ENCODE measurements at regions not wholly inside any gene's neighbourhood (a gene's known extent, or its start where the extent isn't known, plus 50 kb on each side); places are given as distances from the start of the nearest gene placed in this dataset.

DNA sequence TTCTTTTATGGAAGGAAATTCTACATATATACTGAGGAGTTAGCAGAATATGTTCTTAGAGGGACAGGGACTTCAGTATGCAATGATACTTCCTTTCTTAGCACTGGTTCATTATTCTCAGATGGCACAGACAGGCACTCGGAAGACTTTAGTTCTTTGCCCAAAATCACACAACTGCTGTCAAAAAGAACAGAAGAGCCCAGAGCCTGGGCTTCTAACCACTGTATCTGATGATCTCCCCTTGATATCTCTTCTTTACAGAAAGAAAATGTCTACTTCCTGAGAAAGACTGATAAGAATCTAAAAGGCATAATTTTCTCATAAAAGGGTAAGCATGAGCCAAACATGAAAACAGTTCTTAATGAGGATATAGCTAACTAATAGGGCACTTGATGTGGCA lies 2034.2 kb upstream of the PRR20A start:
- CTCF ChIA-PET (ENCODE audit: partially characterized antibody), result no interaction called here

More for the DNA sequence above, 2034.2 kb upstream of the PRR20A start:
- Histone ChIP-seq H3K79me2 (ENCODE audit: control insufficient read depth in 1 of 2, insufficient read depth in 2 of 2, low read length in 2 of 2) (no peaks in the 10 kb centered on the region), H3K4me1 (replicated peaks in 1 of 4; ENCODE audit: control insufficient read depth in 3 of 4, insufficient read depth in 4 of 4, low read length in 3 of 4) (no peaks in the 10 kb centered on the region), H2BK20ac (ENCODE audit: low read length) (no peak overlapping the region), H2BK15ac (ENCODE audit: low read length) (no peak overlapping the region), H3K27me3 (replicated peaks in 1 of 4; ENCODE audit: control insufficient read depth in 3 of 4, extremely low read depth in 1 of 4, insufficient read depth in 3 of 4, low read length in 3 of 4) (peaks cover 0 to 1% (median 0%) of the 10 kb centered on the region in 4 experiments; a peak in 1 of 7 replicates), H2BK5ac (ENCODE audit: low read depth, low read length) (no peak overlapping the region), H3K79me1 (ENCODE audit: low read depth, low read length) (no peaks in the 10 kb centered on the region), H4K8ac (ENCODE audit: extremely low read depth, insufficient read depth, low read length) (no peak overlapping the region), H3K56ac (replicated peaks; ENCODE audit: insufficient read length, low read depth, low read length) (no peak overlapping the region), H4K20me1 (replicated peaks in 1 of 2; ENCODE audit: control insufficient read depth in 1 of 2, insufficient read depth in 2 of 2, low read length in 2 of 2) (no peaks in the 10 kb centered on the region), H2BK12ac (ENCODE audit: low read depth, low read length) (no peak overlapping the region), H3K4me2 (ENCODE audit: insufficient read depth in 1 of 2, low read depth in 2 of 2, low read length in 2 of 2) (no peak overlapping the region), H3K23ac (ENCODE audit: insufficient read length) (no peak overlapping the region), H2BK120ac (replicated peaks; ENCODE audit: low read depth, low read length) (no peak overlapping the region), H3K9me3 (ENCODE audit: insufficient read depth in 2 of 2, low read depth in 1 of 2, low read length in 1 of 2) (no peaks in the 10 kb centered on the region), H3K14ac (ENCODE audit: insufficient read length) (no peak overlapping the region), H3K4me3 (ENCODE audit: extremely low read depth in 1 of 4, insufficient read depth in 2 of 4, low read depth in 3 of 4, low read length in 4 of 4) (no peak overlapping the region), H2AFZ (ENCODE audit: low read length) (no peak overlapping the region), H3K4ac (replicated peaks; ENCODE audit: insufficient read length, low read depth, low read length) (no peak overlapping the region), H4K91ac (replicated peaks; ENCODE audit: insufficient read length, low read length) (no peak overlapping the region), H4K5ac (ENCODE audit: insufficient read length, low read depth, low read length) (no peak overlapping the region), H3K18ac (ENCODE audit: extremely low read depth, low read length) (no peak overlapping the region), H3K36me3 (ENCODE audit: control insufficient read depth in 2 of 4, insufficient read depth in 4 of 4, low read length in 3 of 4) (no peaks in the 10 kb centered on the region; a peak in 1 of 8 replicates), H2AK5ac (ENCODE audit: low read depth, low read length) (no peak overlapping the region), H3K23me2 (ENCODE audit: low read depth, low read length) (no peaks in the 10 kb centered on the region; the same call in 1 of the 2 replicates), H3K9ac (replicated peaks in 1 of 4; ENCODE audit: extremely low read depth in 1 of 4, low read depth in 3 of 4, low read length in 3 of 4) (no peak overlapping the region), H3K27ac (ENCODE audit: low read depth, low read length) (no peak overlapping the region)
- FAIRE-seq (no peak), DNase-seq (ENCODE audit: low read depth in 1 of 2, low spot score in 2 of 2) (no peak)
- TF ChIP-seq EP300 (IDR thresholded peaks at IDR 0.05; ENCODE audit: borderline replicate concordance in 1 of 2, low read depth in 2 of 2, low read length in 2 of 2) (no peak), CTBP2 (IDR thresholded peaks at IDR 0.05; ENCODE audit: borderline replicate concordance, insufficient read depth, insufficient read length, low read length) (no peak), BACH1 (IDR thresholded peaks at IDR 0.05; ENCODE audit: low read length) (no peak), YY1 (IDR thresholded peaks at IDR 0.05; ENCODE audit: low read depth, low read length) (no peak)
- WGBS, 2 experiments (ENCODE audit: extremely low coverage in 1 of 2, insufficient coverage in 1 of 2, insufficient read length in 1 of 2, insufficient replicate concordance in 2 of 2, low coverage in 1 of 2, low lambda C conversion rate in 2 of 2, missing lambda C conversion rate in 1 of 2), result 100% methylated on average over 1 of the region's 1 CpG; no CpG with 5 or more reads in 1 of the 2 experiments
- POLR2A ChIA-PET (ENCODE audit: partially characterized antibody), result no interaction called here

Data from H1 (cell line).